Activated CD8-positive, alpha-beta memory T cell treated with anti-CD3 and anti-CD28 coated beads for 4 hours (primary cell): ENCODE measurements at regions not wholly inside any gene's neighbourhood (a gene's known extent, or its start where the extent isn't known, plus 50 kb on each side); places are given as distances from the start of the nearest gene placed in this dataset.

Source experiments
- DNase-seq, 2 donors: peaks; one replicate each; pipeline ENCODE4 v3.0.0-alpha.2; 2020; ENCODE audit warnings: low read depth in 2 of 2

DNA sequence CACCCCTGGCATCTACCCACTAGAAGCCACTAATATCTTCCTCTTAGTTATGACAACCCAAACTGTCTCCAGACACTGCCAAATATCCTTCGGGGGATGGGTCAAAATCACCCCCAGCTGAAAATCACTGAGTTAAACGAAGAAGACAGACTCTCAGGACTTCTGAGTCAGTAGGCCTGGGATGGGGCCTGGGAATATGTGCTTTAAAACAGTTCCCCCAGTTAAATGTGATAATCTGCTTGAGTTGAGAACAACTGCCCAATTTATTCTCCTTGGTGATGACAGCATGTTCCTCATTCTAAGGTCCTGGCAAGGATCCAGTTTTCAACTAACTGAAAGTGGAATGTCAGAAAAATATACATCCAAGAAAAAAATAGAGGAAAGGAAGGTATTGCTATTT, 52.4 kb downstream of the CBLL2 start:
- no peak for DNase-seq

- DNase-seq, result no peak
These were observed 57.1 kb downstream of the CBLL2 start for GRCh38 chrX:22329783-22330182.

GRCh38 chrX:22338740-22339139, 66.0 kb downstream of the CBLL2 start:
- no peak for DNase-seq

- DNase-seq, result no peak
These were observed 66.7 kb downstream of the CBLL2 start for GRCh38 chrX:22339459-22339858.

DNA sequence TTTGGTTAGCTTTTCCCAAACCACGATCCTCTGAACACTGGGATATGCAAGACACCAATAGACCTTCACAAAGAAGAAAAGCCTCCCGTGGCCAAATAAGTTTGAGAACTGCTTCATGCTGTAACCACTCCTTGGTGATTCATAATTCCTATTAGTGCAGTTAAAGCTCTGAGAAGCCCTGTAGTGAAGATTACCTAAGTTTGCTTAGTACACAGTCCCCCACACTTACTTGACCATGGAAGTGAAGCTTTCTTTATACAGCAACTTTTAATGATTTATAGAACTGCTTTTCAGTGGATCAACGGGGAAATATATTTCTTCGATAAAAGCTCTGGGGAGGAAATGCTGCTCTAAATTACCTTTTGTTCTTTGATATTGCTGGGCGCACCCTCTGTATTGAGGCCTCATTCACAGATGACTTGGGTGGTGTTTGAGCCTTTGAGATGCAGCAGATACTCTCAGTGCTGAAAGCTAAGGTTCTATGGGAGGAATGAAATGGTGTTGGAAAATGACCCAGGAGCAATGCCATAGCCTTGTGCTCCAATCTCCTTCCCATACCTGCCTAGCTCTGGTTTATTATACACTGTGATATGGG, 67.4 kb downstream of the CBLL2 start:
- DNase-seq, result no peak

GRCh38 chrX:22343192-22343591, 70.5 kb downstream of the CBLL2 start:
- DNase-seq, result no peak

DNA sequence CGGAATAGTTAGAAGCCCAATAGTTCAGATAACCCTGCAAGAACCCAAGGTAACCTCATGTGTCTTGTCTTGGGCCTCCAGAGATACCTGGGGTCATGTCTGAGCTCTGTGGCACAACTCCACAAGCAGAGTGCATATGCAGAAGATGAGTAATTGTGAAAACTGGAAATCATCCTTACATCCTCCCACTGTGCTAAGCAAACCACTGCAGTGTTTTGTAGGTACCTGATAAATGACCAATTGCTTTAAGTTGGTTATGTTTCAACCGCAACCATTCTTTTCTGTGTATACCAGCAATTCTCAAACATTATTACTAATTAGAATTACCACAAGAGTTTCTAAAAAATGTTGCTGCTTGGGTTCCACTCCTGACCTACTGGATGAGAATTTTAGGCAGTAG, 73.2 kb downstream of the CBLL2 start:
- no peak for DNase-seq

- no peak for DNase-seq
These were observed 74.8 kb downstream of the CBLL2 start for GRCh38 chrX:22347491-22347890.

DNA sequence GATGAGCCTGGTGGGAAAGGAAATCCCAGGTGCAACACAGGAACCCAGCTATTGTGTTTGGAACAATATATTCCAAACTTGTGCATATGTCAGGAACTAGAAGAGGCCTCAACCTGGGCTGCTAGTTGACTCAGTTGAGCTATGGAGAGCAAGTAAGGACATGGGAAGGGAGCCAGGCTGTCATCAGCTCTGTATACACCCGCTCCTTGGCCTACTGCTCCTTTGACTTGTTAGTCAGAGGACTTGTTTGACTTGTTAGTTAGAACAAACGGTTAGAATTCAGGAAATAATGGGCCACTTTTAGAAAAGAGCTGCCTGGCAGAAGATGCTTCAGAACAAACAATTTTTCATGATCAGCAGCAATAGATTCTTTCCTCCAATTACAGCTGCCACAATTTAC, 76.4 kb downstream of the CBLL2 start:
- DNase-seq, result no peak

- no peak for DNase-seq
These were observed 78.4 kb downstream of the CBLL2 start for GRCh38 chrX:22351076-22351475.

DNA sequence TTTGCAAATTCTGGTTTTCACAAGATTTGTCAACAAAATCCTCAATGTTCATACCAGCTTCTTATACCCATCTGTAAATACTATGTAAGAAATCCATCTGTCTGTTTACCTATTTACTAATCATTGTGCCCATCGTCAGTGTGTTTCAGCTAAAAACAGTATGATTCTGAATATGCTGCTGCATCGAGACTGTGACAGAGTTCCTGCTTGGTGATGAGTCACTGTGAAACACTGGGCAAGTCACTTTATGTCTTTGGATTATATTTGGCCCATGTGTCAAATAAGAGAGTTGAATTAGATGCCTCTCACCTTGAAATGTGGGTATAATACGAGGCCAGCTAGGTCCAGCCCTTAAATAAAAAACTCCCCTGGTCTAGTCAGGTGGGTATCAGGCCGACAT, 79.3 kb downstream of the CBLL2 start:
- DNase-seq, result no peak

DNA sequence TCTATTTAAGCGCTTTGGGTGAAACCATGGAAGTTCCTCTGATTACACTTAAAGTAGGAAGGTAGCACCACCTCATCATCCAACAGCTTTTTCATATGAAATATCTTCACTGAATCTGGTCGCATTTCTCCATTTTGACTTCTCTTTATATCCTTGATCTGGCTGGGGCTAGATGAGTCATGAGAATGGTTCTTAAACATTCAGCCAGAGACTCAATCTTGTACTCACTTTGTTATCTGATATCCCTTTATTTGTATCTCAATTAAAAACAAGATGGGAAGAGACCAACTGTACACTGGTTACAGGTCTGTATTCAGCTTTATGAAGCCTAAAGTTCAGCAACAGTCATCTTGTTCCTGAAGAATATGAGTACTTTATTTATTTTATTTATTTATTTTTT, 84.9 kb downstream of the CBLL2 start:
- DNase-seq, result no peak

GRCh38 chrX:22360129-22360528, 87.4 kb downstream of the CBLL2 start:
- DNase-seq, result no peak

GRCh38 chrX:22365460-22365859, 92.7 kb downstream of the CBLL2 start:
- DNase-seq, result no peak

DNA sequence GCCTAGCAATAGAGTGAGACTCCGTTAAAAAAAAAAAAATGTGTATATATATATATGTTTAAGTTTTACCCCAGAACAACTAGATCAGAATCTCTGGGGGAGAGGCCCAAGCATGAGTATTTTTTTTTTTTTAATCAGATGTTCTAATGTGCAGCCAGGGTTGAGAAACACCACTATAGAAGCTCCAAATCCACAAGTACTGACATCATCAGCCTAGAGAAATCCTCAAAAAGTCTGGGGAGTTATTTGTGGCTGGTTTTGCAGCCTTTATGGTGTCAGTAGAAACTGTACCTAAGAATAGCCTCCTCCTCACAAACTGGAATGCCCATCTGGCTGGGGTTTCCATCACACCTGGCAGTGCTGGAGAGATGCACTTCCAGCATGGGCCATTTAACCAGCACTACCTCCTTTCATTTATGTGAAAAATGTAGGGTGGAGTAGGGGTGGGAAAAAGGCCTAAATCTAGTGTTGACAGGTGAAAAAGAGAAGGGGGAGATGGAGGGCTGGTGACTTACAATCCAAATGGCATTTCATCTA, 93.5 kb downstream of the CBLL2 start:
- DNase-seq, result no peak

DNA sequence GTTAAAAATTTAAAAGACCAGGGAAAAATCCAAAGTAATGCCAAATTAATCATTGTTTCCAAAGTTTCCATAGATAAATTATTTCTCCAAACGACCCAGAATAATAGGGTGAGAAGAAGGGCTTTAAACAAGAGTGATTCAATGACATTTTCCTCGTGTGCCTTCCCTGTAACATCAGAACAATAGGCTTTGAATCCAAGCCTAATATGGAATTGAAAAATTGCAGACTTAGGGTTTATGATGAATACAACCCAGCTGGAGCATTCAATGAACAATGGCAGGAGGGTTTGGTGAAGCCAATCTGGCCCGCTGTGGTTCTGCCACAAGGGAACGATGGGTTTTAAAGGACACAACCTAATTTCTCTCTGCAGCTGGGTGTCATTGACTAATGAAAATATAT, 94.2 kb downstream of the CBLL2 start:
- no peak for DNase-seq

DNA sequence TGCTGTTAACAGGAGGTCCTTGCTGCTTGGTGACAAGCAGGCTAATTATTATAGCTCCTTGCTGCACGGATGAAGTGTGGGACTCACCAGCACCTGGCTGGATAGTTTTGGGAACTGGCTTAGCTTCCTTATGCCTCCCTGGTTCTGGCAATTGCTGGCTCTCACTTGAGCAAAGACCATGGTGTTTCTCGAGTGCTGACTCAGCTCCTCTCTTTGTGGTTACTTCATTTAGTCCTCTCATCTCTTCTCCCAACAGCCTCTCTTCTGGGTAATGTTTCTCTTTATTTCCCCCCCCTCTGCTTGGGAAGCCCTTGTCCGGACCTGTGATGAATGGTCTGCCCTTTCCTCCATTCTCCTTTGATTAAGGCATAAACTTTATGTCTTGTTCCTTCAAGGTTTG, 100.4 kb downstream of the CBLL2 start:
- DNase-seq, result no peak

- DNase-seq, result no peak
These were observed 101.1 kb downstream of the CBLL2 start for GRCh38 chrX:22373766-22374165.

DNA sequence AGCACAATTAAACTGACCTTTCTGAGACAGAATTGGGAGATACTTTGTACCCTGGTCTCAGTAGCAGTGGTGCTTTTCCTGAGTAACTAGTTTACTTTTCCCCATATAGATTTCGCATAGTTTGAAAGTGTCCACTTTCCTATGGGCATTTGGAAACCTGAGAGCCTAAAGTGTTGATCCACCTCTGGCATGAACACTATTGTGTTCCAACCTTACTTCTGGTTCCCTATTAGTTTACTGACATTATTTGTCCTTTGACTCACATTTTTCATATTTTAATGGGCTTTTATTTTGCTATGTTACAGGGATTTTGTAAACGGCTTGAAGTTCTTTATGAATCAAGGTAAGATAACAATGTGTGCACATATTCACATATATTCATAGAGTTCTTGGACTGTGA, 103.7 kb downstream of the CBLL2 start:
- DNase-seq, result no peak

- DNase-seq, result no peak
These were observed 105.6 kb downstream of the CBLL2 start for GRCh38 chrX:22378296-22378695.

DNA sequence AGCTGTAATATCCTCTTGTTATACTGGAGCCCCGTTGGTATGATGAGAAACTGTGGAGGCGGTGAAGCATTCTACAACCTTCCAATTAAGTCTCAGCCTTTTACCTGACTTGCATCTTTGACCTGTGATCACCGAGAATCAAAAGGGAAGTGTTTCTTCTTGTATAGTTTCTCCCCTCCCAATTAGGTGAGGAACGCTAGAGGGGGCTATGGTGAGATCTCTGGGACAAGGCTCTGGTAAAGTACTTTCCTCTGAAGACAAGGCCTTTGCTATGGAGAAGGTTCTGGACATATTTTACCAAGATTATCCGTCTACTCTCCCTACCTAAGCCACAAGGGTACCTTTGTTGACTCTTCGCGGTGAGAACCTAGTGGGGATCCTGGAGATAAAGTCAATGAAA, 111.3 kb downstream of the CBLL2 start:
- no peak for DNase-seq

DNA sequence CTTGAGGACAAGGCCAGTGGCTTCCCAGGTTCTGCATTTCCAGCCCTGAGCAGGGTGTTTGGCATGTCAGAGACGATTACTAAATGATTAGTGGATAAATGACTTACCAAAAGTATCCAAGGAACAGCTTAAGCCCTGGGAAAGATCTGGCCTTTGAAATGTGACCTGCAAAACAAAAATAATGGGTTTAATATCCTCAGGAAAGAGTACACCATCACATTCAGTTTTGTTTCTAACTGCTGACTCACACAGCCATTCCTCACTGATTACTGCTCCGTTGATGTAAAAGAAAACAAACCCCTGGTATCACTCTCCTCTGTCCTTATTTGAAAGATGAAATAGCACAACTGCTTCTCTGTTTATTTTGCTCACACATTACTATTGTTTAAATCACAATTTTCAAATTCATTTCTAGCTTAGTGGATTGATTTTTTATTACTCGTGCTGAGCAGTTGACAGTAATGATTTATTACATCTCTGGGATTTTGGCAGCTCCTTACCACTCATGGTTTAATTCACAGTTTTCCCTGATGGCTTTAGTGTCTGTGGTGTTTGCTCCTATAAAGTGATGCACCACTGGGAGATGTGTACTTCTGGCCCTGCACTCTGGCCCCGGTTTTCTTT, 117.0 kb downstream of the CBLL2 start:
- no peak for DNase-seq

DNA sequence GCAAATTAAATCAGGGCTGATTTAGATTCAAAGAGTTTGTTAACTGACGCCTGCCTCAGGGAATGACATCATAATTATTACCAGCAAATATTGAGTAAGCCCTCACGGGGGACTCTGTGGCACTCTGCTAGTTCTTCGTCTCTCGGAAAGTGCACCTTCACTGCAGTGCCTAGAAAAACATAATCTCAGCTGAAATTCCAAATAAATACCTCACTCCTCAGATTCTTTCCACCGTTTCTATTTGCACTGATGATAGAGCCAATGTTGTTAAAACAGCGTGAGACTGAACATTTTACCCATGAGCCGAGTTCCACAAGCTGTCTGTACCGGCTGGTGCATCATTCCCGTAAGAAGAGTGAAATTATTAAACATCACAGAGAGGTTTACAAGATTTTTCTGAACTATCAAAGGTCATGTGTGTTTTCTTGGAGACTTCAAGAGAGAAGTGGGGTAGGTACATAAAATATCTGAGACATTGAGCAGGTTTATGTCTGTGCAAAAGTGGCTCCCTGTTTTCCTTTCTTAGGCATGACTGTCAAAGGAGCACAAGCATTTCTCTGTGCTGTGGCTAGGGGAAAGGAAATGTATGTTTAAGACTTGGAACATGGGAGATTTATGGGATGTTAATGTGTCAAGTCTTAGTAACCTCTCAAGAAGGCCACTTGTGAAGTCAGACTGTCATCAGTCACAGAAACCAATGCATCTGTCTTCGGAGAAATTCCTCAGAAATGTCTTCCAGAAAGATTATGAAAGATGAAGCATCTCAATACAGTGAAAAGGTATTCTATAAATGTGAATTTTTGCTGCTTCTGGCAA, 119.6 kb downstream of the CBLL2 start:
- no peak for DNase-seq
